Retinal pigment epithelial cell (primary cell): ENCODE measurements at regions not wholly inside any gene's neighbourhood (a gene's known extent, or its start where the extent isn't known, plus 50 kb on each side); places are given as distances from the start of the nearest gene placed in this dataset.

ENCODE experiments used
- DNase-seq: peaks from one replicate; pipeline ENCODE4 v3.0.0-alpha.2; 2010; ENCODE audit warnings: low read depth
- H3K4me3 ChIP-seq: 2 replicates; pipeline ENCODE4 v1.5.1; 2011; ENCODE audit warnings: mild to moderate bottlenecking, low read length, control low read depth, moderate library complexity
- TF ChIP-seq, protein P1 (sequence below): conservative IDR thresholded peaks from 2 replicates; pipeline ENCODE4 v1.5.1; 2011; ENCODE audit warnings: low read depth, low read length, control low read depth, inconsistent platforms

GRCh38 chr3:43932921-43933320, 242.2 kb downstream of the ABHD5 start:
- TF ChIP-seq, protein P1, sequence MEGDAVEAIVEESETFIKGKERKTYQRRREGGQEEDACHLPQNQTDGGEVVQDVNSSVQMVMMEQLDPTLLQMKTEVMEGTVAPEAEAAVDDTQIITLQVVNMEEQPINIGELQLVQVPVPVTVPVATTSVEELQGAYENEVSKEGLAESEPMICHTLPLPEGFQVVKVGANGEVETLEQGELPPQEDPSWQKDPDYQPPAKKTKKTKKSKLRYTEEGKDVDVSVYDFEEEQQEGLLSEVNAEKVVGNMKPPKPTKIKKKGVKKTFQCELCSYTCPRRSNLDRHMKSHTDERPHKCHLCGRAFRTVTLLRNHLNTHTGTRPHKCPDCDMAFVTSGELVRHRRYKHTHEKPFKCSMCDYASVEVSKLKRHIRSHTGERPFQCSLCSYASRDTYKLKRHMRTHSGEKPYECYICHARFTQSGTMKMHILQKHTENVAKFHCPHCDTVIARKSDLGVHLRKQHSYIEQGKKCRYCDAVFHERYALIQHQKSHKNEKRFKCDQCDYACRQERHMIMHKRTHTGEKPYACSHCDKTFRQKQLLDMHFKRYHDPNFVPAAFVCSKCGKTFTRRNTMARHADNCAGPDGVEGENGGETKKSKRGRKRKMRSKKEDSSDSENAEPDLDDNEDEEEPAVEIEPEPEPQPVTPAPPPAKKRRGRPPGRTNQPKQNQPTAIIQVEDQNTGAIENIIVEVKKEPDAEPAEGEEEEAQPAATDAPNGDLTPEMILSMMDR = no peak
- no peak for DNase-seq
- no peak overlapping the region for H3K4me3 ChIP-seq

- TF ChIP-seq, protein P1 = no peak
- DNase-seq = no peak
These were observed 257.3 kb downstream of the ABHD5 start for GRCh38 chr3:43948013-43948412.

GRCh38 chr3:43949594-43949993, 258.9 kb downstream of the ABHD5 start:
- no peak overlapping the region for H3K4me3 ChIP-seq
- no peak for DNase-seq
- TF ChIP-seq, protein P1 = no peak

More at GRCh38 chr3:43948013-43948412, 257.3 kb downstream of the ABHD5 start:
- H3K4me3 ChIP-seq = no peak overlapping the region

DNA sequence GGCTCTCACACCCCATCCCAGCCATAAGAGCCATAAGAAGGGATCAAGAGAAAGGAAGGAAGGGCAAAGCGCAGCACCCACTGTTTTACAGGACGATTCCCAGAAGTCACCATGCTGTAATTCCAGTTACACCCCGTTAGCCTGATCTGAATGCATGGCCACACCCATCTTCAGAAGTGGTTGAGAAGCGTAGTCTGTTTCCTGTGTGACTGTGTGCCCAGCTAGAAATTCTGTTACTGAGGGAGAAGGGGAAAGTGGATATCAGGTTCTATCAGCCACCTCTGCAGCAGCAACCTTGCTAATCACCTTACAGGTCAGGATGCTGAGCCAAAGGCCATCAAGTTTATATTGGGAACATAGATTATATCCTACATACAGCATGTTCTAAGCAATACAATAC, 260.0 kb downstream of the ABHD5 start:
- TF ChIP-seq, protein P1 = no peak

DNA sequence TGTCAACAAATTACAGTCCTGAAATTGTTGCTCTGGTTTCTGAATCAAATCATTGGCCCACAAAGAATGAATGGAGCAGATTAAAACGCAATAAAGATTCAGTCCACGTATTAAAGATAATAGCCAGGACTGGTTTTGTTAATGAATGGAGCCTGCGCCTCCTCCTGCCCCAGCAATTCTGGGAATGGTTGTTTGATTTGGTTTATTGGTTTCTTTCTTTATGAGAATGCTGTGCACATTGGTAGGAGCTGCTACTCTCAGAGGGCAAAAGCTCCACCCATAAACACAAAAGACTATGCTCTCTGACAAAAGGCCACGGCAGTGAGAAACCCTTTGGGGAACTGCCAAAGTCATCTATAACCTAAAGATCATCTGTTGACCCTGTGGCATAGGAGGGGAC, 261.1 kb downstream of the ABHD5 start:
- H3K4me3 ChIP-seq = no peak overlapping the region
- DNase-seq = no peak
- TF ChIP-seq, protein P1 = no peak

More for the DNA sequence above, 260.0 kb downstream of the ABHD5 start:
- DNase-seq = no peak
- H3K4me3 ChIP-seq = no peak overlapping the region

GRCh38 chr3:43953380-43953779, 262.6 kb downstream of the ABHD5 start:
- TF ChIP-seq, protein P1 = no peak
- no peak overlapping the region for H3K4me3 ChIP-seq
- DNase-seq = no peak

GRCh38 chr3:43953814-43954692, 263.3 kb downstream of the ABHD5 start:
- no peak overlapping the region for H3K4me3 ChIP-seq
- DNase-seq = peak; percentile 30
- TF ChIP-seq, protein P1 = no peak
